DND-41 (cell line): ENCODE measurements at regions not wholly inside any gene's neighbourhood (a gene's known extent, or its start where the extent isn't known, plus 50 kb on each side); places are given as distances from the start of the nearest gene placed in this dataset.

Source experiments
- ATAC-seq: fragments of 200-7000 bp; cut with Tn5 transposase; 3 replicates; pipeline ENCODE4 v1.9.1; 2021; ENCODE audit warnings: low read depth; ENCODE audit not compliant: insufficient read depth
- DNase-seq: peaks from one replicate; pipeline ENCODE4 v3.0.0-alpha.2; 2020
- H2AFZ ChIP-seq: 2 replicates; pipeline ENCODE4 v1.6.0; 2012; ENCODE audit warnings: low read depth, low read length
- H3K27ac ChIP-seq: 2 replicates; pipeline ENCODE4 v1.5.1; 2012; ENCODE audit warnings: low read length, inconsistent platforms
- H3K27me3 ChIP-seq: fragments of 200-600 bp; sonication (generic); 2 replicates; pipeline ENCODE4 v1.6.0; 2012; ENCODE audit warnings: low read length, mild to moderate bottlenecking, inconsistent platforms; ENCODE audit not compliant: insufficient read depth, poor library complexity
- H3K36me3 ChIP-seq: 2 replicates; pipeline ENCODE4 v1.5.1; 2012; ENCODE audit warnings: low read length, inconsistent platforms; ENCODE audit not compliant: insufficient read depth
- H3K4me1 ChIP-seq: 2 replicates; pipeline ENCODE4 v1.5.1; 2012; ENCODE audit warnings: mild to moderate bottlenecking, low read length; ENCODE audit not compliant: insufficient read depth
- H3K4me2 ChIP-seq: 2 replicates; pipeline ENCODE4 v1.6.0; 2012; ENCODE audit warnings: mild to moderate bottlenecking, moderate library complexity, low read length, inconsistent platforms; ENCODE audit not compliant: insufficient read depth
- H3K4me3 ChIP-seq, 2 experiments: fragments of 200-600 bp in 1 of 2; shearing (Covaris generic) in 1 of 2; 2 replicates each; pipeline ENCODE4 v1.5.1; 2012 to 2016; ENCODE audit warnings: inconsistent platforms in 2 of 2, low read length in 2 of 2, mild to moderate bottlenecking in 2 of 2, low read depth in 1 of 2, moderate library complexity in 1 of 2
- H3K79me2 ChIP-seq: 2 replicates; pipeline ENCODE4 v1.6.0; 2012; ENCODE audit warnings: low read length, inconsistent platforms; ENCODE audit not compliant: insufficient read depth
- H3K9ac ChIP-seq: 2 replicates; pipeline ENCODE4 v1.6.0; 2012; ENCODE audit warnings: low read depth, mild to moderate bottlenecking, inconsistent platforms, low read length, moderate library complexity
- H3K9me3 ChIP-seq: 2 replicates; pipeline ENCODE4 v1.5.1; 2012; ENCODE audit warnings: low read length, moderate library complexity, mild to moderate bottlenecking, inconsistent platforms; ENCODE audit not compliant: insufficient read depth, severe bottlenecking
- H4K20me1 ChIP-seq: 2 replicates; pipeline ENCODE4 v1.6.0; 2012; ENCODE audit warnings: low read length; ENCODE audit not compliant: insufficient read depth
- CTCF ChIP-seq: IDR thresholded peaks from 2 replicates; pipeline ENCODE4 v1.5.1; 2012; ENCODE audit warnings: borderline replicate concordance, low read length, moderate library complexity, mild to moderate bottlenecking; ENCODE audit not compliant: poor library complexity, severe bottlenecking; ENCODE audit errors: extremely low read depth
- EZH2 ChIP-seq: IDR thresholded peaks from 3 replicates; pipeline ENCODE4 v1.6.1; 2012; ENCODE audit warnings: borderline replicate concordance, low read depth, mild to moderate bottlenecking, moderate library complexity, low read length, inconsistent platforms; ENCODE audit not compliant: severe bottlenecking

GRCh38 chr6:94088870-94089269, 669.5 kb upstream of the EPHA7 start:
- Histone ChIP-seq H3K79me2 (no peaks in the 10 kb centered on the region), H3K9ac (no peak overlapping the region), H3K4me2 (no peak overlapping the region), H4K20me1 (no peaks in the 10 kb centered on the region), H2AFZ (no peak overlapping the region), H3K36me3 (no peaks in the 10 kb centered on the region), H3K4me3 (no peak overlapping the region), H3K9me3 (no peaks in the 10 kb centered on the region), H3K27me3 (no peaks in the 10 kb centered on the region), H3K27ac (no peak overlapping the region), H3K4me1 (no peaks in the 10 kb centered on the region)
- ATAC-seq = no peak
- no peak for DNase-seq
- TF ChIP-seq CTCF (no peak), EZH2 (no peak)

GRCh38 chr6:94074764-94075163, 655.4 kb upstream of the EPHA7 start:
- no peak overlapping the region for H3K4me2 ChIP-seq
- ATAC-seq (no peak), DNase-seq (no peak)
- H3K9me3 ChIP-seq = no peaks in the 10 kb centered on the region
- no peak overlapping the region for H3K4me3 ChIP-seq
- no peaks in the 10 kb centered on the region for H3K79me2 ChIP-seq
- H3K4me1 ChIP-seq = no peaks in the 10 kb centered on the region
- H4K20me1 ChIP-seq = no peaks in the 10 kb centered on the region
- no peak overlapping the region for H2AFZ ChIP-seq
- H3K27ac ChIP-seq = no peak overlapping the region
- no peaks in the 10 kb centered on the region for H3K36me3 ChIP-seq
- no peaks in the 10 kb centered on the region for H3K27me3 ChIP-seq
- TF ChIP-seq EZH2 (no peak), CTCF (no peak)
- H3K9ac ChIP-seq = no peak overlapping the region

GRCh38 chr6:94071835-94072234, 652.5 kb upstream of the EPHA7 start:
- H3K9me3 ChIP-seq = no peaks in the 10 kb centered on the region
- TF ChIP-seq EZH2 (no peak), CTCF (no peak)

More at GRCh38 chr6:94071835-94072234, 652.5 kb upstream of the EPHA7 start:
- H3K4me3 ChIP-seq = no peak overlapping the region
- H3K27ac ChIP-seq = no peak overlapping the region
- H2AFZ ChIP-seq = no peak overlapping the region
- H3K27me3 ChIP-seq = no peaks in the 10 kb centered on the region
- no peak overlapping the region for H3K4me2 ChIP-seq
- ATAC-seq (no peak), DNase-seq (no peak)
- no peak overlapping the region for H3K9ac ChIP-seq
- H3K4me1 ChIP-seq = no peaks in the 10 kb centered on the region
- H3K79me2 ChIP-seq = no peaks in the 10 kb centered on the region
- H3K36me3 ChIP-seq = no peaks in the 10 kb centered on the region
- no peaks in the 10 kb centered on the region for H4K20me1 ChIP-seq
